ENCODE measurements at regions not wholly inside any gene's neighbourhood (a gene's known extent, or its start where the extent isn't known, plus 50 kb on each side); places are given as distances from the start of the nearest gene placed in this dataset.

DNA sequence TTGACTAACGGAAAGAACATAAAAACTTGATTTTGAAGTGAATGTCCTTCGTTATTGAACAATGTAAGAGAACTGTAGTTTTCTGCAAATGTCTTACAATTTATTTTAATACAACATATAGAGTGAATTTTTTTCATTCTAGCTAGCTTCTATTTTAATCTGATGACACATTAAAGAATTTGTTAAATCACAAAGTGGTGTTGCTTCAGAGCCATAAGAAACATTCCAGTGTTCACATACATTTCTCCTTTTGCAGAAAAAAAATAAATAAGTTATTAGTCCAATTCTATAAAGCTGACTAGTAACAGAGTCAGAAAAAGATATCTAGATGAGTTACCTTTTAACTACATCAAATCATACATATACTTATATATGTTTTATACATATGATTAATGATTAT is 914.3 kb upstream of the SLC39A10 start:
- Histone ChIP-seq H3K27me3 (replicated peaks) (no peaks in the 10 kb centered on the region), H3K36me3 (no peaks in the 10 kb centered on the region), H3K27ac (no peak overlapping the region), H3K9me3 (replicated peaks) (no peaks in the 10 kb centered on the region), H3K4me3 (no peak overlapping the region), H3K4me1 (replicated peaks) (no peaks in the 10 kb centered on the region)
- DNase-seq (ENCODE audit: low read depth in 1 of 2, low spot score in 2 of 2): no peak

GRCh38 chr2:194739217-194739616 is 917.8 kb upstream of the SLC39A10 start:
- H3K9me3 ChIP-seq (replicated peaks): no peaks in the 10 kb centered on the region
- H3K4me3 ChIP-seq: no peak overlapping the region
- H3K36me3 ChIP-seq: no peaks in the 10 kb centered on the region
- H3K4me1 ChIP-seq (replicated peaks): no peaks in the 10 kb centered on the region
- DNase-seq (ENCODE audit: low read depth in 1 of 2, low spot score in 2 of 2): no peak
- H3K27me3 ChIP-seq (replicated peaks): no peaks in the 10 kb centered on the region
- H3K27ac ChIP-seq: no peak overlapping the region

GRCh38 chr2:194735837-194736542 is 921.0 kb upstream of the SLC39A10 start:
- Histone ChIP-seq H3K27ac (no peak overlapping the region), H3K4me3 (no peak overlapping the region), H3K4me1 (replicated peaks) (no peaks in the 10 kb centered on the region), H3K36me3 (no peaks in the 10 kb centered on the region), H3K9me3 (replicated peaks) (no peaks in the 10 kb centered on the region), H3K27me3 (replicated peaks) (no peaks in the 10 kb centered on the region)
- no peak for DNase-seq (ENCODE audit: low read depth in 1 of 2, low spot score in 2 of 2)

- Histone ChIP-seq H3K9me3 (replicated peaks) (no peaks in the 10 kb centered on the region), H3K27ac (no peak overlapping the region), H3K36me3 (no peaks in the 10 kb centered on the region), H3K4me1 (replicated peaks) (no peaks in the 10 kb centered on the region), H3K4me3 (no peak overlapping the region), H3K27me3 (replicated peaks) (no peaks in the 10 kb centered on the region)
- no peak for DNase-seq (ENCODE audit: low read depth in 1 of 2, low spot score in 2 of 2)
Measured at GRCh38 chr2:194730266-194730665, 926.8 kb upstream of the SLC39A10 start.

DNA sequence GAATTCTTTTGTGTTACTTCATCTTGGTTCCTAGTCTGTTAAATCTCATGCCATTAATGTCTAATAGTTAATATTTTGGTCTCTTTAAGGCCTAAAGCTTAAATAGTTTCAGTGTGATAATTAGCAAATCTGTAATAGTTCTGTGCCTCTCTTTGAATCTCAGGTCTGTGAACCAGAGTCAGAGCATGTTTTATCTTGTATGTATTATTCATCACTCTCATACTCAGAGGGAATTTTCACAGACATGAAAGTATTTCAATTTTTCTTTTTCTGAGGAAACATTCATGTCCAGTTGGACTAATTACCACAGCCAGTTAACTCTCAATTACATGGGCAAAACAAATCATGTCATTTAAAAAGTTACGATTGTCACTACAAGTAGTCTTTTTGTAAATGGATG is 931.9 kb upstream of the SLC39A10 start:
- no peak for DNase-seq (ENCODE audit: low read depth in 1 of 2, low spot score in 2 of 2)
- no peaks in the 10 kb centered on the region for H3K36me3 ChIP-seq
- no peaks in the 10 kb centered on the region for H3K27me3 ChIP-seq (replicated peaks)

GRCh38 chr2:194723446-194723845 is 933.6 kb upstream of the SLC39A10 start:
- H3K36me3 ChIP-seq: no peaks in the 10 kb centered on the region
- H3K27me3 ChIP-seq (replicated peaks): no peaks in the 10 kb centered on the region
- no peaks in the 10 kb centered on the region for H3K9me3 ChIP-seq (replicated peaks)
- no peak overlapping the region for H3K4me3 ChIP-seq
- H3K4me1 ChIP-seq (replicated peaks): no peaks in the 10 kb centered on the region
- no peak for DNase-seq (ENCODE audit: low read depth in 1 of 2, low spot score in 2 of 2)
- no peak overlapping the region for H3K27ac ChIP-seq

More for the DNA sequence above, 931.9 kb upstream of the SLC39A10 start:
- Histone ChIP-seq H3K9me3 (replicated peaks) (no peaks in the 10 kb centered on the region), H3K4me3 (no peak overlapping the region), H3K4me1 (replicated peaks) (no peaks in the 10 kb centered on the region), H3K27ac (no peak overlapping the region)

- Histone ChIP-seq H3K4me3 (no peak overlapping the region), H3K27ac (no peak overlapping the region), H3K36me3 (no peaks in the 10 kb centered on the region), H3K27me3 (replicated peaks) (no peaks in the 10 kb centered on the region), H3K4me1 (replicated peaks) (no peaks in the 10 kb centered on the region), H3K9me3 (replicated peaks) (peaks cover 4% of the 10 kb centered on the region; the same call in 1 of the 2 replicates)
- DNase-seq (ENCODE audit: low read depth in 1 of 2, low spot score in 2 of 2): no peak
Measured at GRCh38 chr2:194721227-194721626, 935.8 kb upstream of the SLC39A10 start.

GRCh38 chr2:194720462-194720861 is 936.6 kb upstream of the SLC39A10 start:
- no peaks in the 10 kb centered on the region for H3K4me1 ChIP-seq (replicated peaks)
- no peaks in the 10 kb centered on the region for H3K27me3 ChIP-seq (replicated peaks)
- H3K4me3 ChIP-seq: no peak overlapping the region
- DNase-seq (ENCODE audit: low read depth in 1 of 2, low spot score in 2 of 2): no peak
- no peak overlapping the region for H3K27ac ChIP-seq
- H3K9me3 ChIP-seq (replicated peaks): peaks cover 4% of the 10 kb centered on the region; the same call in 1 of the 2 replicates
- H3K36me3 ChIP-seq: no peaks in the 10 kb centered on the region

DNA sequence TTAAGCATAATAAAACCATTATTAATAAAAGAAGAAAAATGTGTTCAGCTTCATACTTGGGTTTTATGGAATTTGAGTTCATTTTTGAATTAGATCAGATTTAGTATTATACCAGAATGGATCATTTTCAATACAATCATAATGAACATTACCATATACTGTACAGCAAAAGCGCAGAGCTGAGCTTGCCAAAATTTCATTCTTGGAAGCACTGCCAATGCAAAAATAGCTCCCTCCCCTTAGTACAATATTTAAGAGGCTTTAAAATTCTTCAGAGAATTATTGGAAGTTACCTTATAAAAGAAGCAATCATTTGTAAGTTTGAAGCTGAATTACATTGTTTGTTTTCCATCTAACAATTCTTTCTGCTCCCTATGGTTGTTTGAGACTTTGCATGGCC is 938.1 kb upstream of the SLC39A10 start:
- no peaks in the 10 kb centered on the region for H3K4me1 ChIP-seq (replicated peaks)
- H3K27ac ChIP-seq: no peak overlapping the region
- H3K9me3 ChIP-seq (replicated peaks): peaks cover 4% of the 10 kb centered on the region; the same call in 1 of the 2 replicates
- no peaks in the 10 kb centered on the region for H3K27me3 ChIP-seq (replicated peaks)
- DNase-seq (ENCODE audit: low read depth in 1 of 2, low spot score in 2 of 2): no peak
- H3K4me3 ChIP-seq: no peak overlapping the region
- no peaks in the 10 kb centered on the region for H3K36me3 ChIP-seq

- no peak overlapping the region for H3K4me3 ChIP-seq
- no peaks in the 10 kb centered on the region for H3K27me3 ChIP-seq (replicated peaks)
- no peak overlapping the region for H3K27ac ChIP-seq
- no peaks in the 10 kb centered on the region for H3K36me3 ChIP-seq
- no peaks in the 10 kb centered on the region for H3K4me1 ChIP-seq (replicated peaks)
- DNase-seq (ENCODE audit: low read depth in 1 of 2, low spot score in 2 of 2): no peak
- peaks cover 4% of the 10 kb centered on the region; the same call in 1 of the 2 replicates for H3K9me3 ChIP-seq (replicated peaks)
Measured at GRCh38 chr2:194714541-194714940, 942.5 kb upstream of the SLC39A10 start.

- Histone ChIP-seq H3K27me3 (replicated peaks) (no peaks in the 10 kb centered on the region), H3K27ac (no peak overlapping the region), H3K36me3 (no peaks in the 10 kb centered on the region), H3K9me3 (replicated peaks) (no peaks in the 10 kb centered on the region; the same call in 1 of the 2 replicates), H3K4me3 (no peak overlapping the region), H3K4me1 (replicated peaks) (no peaks in the 10 kb centered on the region)
- no peak for DNase-seq (ENCODE audit: low read depth in 1 of 2, low spot score in 2 of 2)
Measured at GRCh38 chr2:194709840-194710239, 947.2 kb upstream of the SLC39A10 start.

DNA sequence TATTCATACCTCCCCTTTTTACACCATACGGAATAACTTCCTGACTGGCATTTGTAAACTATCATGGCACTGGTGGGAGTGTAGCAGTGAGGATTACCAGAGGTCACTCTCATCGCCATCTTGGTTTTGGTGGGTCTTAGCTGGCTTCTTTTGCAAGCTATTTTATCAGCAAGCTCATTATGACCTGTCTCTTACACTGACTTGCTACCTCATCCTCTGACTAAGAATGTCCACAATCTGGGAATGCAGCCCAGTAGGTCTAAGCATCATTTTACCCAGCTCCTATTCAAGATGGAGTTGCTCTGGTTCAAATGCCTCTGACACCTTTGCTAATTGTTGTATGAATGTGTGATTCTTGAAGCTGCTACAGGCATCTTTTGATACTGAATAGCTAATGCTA is 950.8 kb upstream of the SLC39A10 start:
- no peak for DNase-seq (ENCODE audit: low read depth in 1 of 2, low spot score in 2 of 2)
- no peaks in the 10 kb centered on the region for H3K4me1 ChIP-seq (replicated peaks)

GRCh38 chr2:194705398-194705797 is 951.6 kb upstream of the SLC39A10 start:
- no peaks in the 10 kb centered on the region for H3K9me3 ChIP-seq (replicated peaks)
- H3K27ac ChIP-seq: no peak overlapping the region
- no peak for DNase-seq (ENCODE audit: low read depth in 1 of 2, low spot score in 2 of 2)
- no peak overlapping the region for H3K4me3 ChIP-seq
- no peaks in the 10 kb centered on the region for H3K36me3 ChIP-seq
- no peaks in the 10 kb centered on the region for H3K27me3 ChIP-seq (replicated peaks)
- no peaks in the 10 kb centered on the region for H3K4me1 ChIP-seq (replicated peaks)

More for the DNA sequence above, 950.8 kb upstream of the SLC39A10 start:
- H3K4me3 ChIP-seq: no peak overlapping the region
- H3K27me3 ChIP-seq (replicated peaks): no peaks in the 10 kb centered on the region
- H3K27ac ChIP-seq: no peak overlapping the region
- H3K9me3 ChIP-seq (replicated peaks): no peaks in the 10 kb centered on the region
- no peaks in the 10 kb centered on the region for H3K36me3 ChIP-seq

DNA sequence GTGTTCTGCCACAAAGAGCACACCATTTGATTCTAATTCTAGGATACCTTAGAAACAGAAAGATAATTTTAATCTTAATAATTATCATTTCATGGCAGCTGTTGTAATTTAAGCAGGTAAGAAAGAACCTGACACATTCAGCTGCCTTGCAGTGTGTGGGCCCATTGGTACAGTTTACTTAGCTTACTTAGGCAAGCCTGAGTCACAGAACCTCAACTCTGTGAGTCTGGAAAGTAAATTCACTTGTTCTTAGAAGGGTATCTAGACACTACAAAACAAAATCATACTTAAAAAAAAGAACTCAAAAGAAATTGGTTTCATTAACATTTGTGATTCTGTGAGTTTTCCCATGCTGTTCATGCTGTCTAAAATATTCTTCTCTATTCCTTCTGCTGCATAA is 956.3 kb upstream of the SLC39A10 start:
- no peak for DNase-seq (ENCODE audit: low read depth in 1 of 2, low spot score in 2 of 2)
- Histone ChIP-seq H3K27ac (no peak overlapping the region), H3K4me3 (no peak overlapping the region), H3K27me3 (replicated peaks) (no peaks in the 10 kb centered on the region), H3K9me3 (replicated peaks) (no peaks in the 10 kb centered on the region), H3K36me3 (no peaks in the 10 kb centered on the region), H3K4me1 (replicated peaks) (no peaks in the 10 kb centered on the region)

GRCh38 chr2:194700116-194700515 is 956.9 kb upstream of the SLC39A10 start:
- Histone ChIP-seq H3K36me3 (no peaks in the 10 kb centered on the region), H3K9me3 (replicated peaks) (no peaks in the 10 kb centered on the region), H3K4me1 (replicated peaks) (no peaks in the 10 kb centered on the region), H3K27me3 (replicated peaks) (no peaks in the 10 kb centered on the region), H3K27ac (no peak overlapping the region), H3K4me3 (no peak overlapping the region)
- no peak for DNase-seq (ENCODE audit: low read depth in 1 of 2, low spot score in 2 of 2)

All from SJSA1 (cell line).